GM06990 (cell line): ENCODE measurements at regions not wholly inside any gene's neighbourhood (a gene's known extent, or its start where the extent isn't known, plus 50 kb on each side); places are given as distances from the start of the nearest gene placed in this dataset.

Experiments used
- DNase-seq: peaks from one replicate; pipeline ENCODE4 v3.0.0-alpha.2; 2011; ENCODE audit not compliant: insufficient read length; ENCODE audit errors: extremely low read depth
- H3K27me3 ChIP-seq: replicated peaks from 2 replicates; pipeline ENCODE4 v1.6.0; 2011; ENCODE audit warnings: low read length; ENCODE audit not compliant: control insufficient read depth, insufficient read depth
- H3K36me3 ChIP-seq: 2 replicates; pipeline ENCODE4 v1.5.1; 2011; ENCODE audit warnings: low read length; ENCODE audit not compliant: control insufficient read depth, insufficient read depth
- H3K4me3 ChIP-seq: replicated peaks from 2 replicates; pipeline ENCODE4 v1.5.1; 2011; ENCODE audit warnings: low read depth, mild to moderate bottlenecking, control low read depth, low read length
- TF ChIP-seq, protein P1 (sequence below): IDR thresholded peaks from 2 replicates; pipeline ENCODE4 v1.5.1; 2011; ENCODE audit warnings: low read length, control low read depth, mild to moderate bottlenecking, inconsistent platforms; ENCODE audit not compliant: insufficient read depth, poor library complexity, severe bottlenecking

DNA sequence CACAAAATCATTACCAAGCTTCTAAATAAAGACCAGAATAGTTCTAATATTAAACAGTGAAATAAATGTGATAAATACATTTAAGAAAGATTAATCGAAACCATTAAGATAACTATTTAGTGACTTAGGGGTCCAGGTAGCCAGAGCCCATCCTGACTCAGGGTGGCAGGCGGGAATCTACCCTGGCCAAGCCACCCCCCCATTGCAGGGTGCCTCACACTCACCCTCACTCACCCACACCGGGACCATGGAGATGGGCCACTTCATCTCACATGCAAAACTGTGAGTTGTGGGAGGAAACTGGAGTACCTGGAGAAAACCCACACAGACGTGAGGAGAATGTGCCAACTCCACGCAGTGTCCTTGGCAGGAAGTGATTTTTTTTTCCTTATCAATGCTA is 237.6 kb upstream of the HAND2 start:
- TF ChIP-seq, protein P1, sequence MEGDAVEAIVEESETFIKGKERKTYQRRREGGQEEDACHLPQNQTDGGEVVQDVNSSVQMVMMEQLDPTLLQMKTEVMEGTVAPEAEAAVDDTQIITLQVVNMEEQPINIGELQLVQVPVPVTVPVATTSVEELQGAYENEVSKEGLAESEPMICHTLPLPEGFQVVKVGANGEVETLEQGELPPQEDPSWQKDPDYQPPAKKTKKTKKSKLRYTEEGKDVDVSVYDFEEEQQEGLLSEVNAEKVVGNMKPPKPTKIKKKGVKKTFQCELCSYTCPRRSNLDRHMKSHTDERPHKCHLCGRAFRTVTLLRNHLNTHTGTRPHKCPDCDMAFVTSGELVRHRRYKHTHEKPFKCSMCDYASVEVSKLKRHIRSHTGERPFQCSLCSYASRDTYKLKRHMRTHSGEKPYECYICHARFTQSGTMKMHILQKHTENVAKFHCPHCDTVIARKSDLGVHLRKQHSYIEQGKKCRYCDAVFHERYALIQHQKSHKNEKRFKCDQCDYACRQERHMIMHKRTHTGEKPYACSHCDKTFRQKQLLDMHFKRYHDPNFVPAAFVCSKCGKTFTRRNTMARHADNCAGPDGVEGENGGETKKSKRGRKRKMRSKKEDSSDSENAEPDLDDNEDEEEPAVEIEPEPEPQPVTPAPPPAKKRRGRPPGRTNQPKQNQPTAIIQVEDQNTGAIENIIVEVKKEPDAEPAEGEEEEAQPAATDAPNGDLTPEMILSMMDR = no peak
- Histone ChIP-seq H3K4me3 (no peak overlapping the region), H3K27me3 (no peaks in the 10 kb centered on the region), H3K36me3 (no peaks in the 10 kb centered on the region)
- no peak for DNase-seq

GRCh38 chr4:173766171-173766600 is 236.2 kb upstream of the HAND2 start:
- Histone ChIP-seq H3K36me3 (no peaks in the 10 kb centered on the region), H3K4me3 (no peak overlapping the region), H3K27me3 (no peaks in the 10 kb centered on the region; the same call in 1 of the 2 replicates)
- DNase-seq = no peak
- TF ChIP-seq, protein P1 = no peak

DNA sequence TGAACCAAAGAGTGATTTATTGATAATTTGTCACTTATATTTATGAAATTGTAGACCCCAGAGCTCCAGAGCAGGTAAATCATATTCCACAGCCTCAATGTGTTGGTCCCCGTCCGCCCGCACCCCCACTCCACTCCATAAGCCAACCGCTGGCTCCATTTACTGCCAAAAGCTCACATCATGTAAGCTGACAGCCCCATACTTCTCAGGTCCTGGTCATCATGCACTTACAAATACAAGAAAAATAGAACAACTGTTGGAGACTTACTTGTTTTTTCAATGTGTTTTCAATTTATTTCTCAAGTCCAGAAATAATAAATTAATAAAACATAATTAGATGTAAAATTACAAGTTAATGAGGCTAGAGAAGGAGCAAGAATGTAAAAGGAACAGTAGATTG is 235.7 kb upstream of the HAND2 start:
- no peaks in the 10 kb centered on the region; the same call in 1 of the 2 replicates for H3K27me3 ChIP-seq

GRCh38 chr4:173763389-173763788 is 233.4 kb upstream of the HAND2 start:
- no peak overlapping the region for H3K4me3 ChIP-seq
- TF ChIP-seq, protein P1 = no peak
- H3K27me3 ChIP-seq = no peaks in the 10 kb centered on the region; the same call in 1 of the 2 replicates
- H3K36me3 ChIP-seq = no peaks in the 10 kb centered on the region
- DNase-seq = no peak

More for the DNA sequence above, 235.7 kb upstream of the HAND2 start:
- Histone ChIP-seq H3K4me3 (no peak overlapping the region), H3K36me3 (no peaks in the 10 kb centered on the region)
- DNase-seq = no peak
- TF ChIP-seq, protein P1 = no peak

GRCh38 chr4:173761938-173762337 is 231.9 kb upstream of the HAND2 start:
- TF ChIP-seq, protein P1 = no peak
- no peak for DNase-seq
- no peaks in the 10 kb centered on the region for H3K36me3 ChIP-seq
- no peaks in the 10 kb centered on the region; the same call in 1 of the 2 replicates for H3K27me3 ChIP-seq
- H3K4me3 ChIP-seq = no peak overlapping the region

GRCh38 chr4:173761236-173761635 is 231.2 kb upstream of the HAND2 start:
- H3K4me3 ChIP-seq = no peak overlapping the region
- no peak for DNase-seq
- H3K27me3 ChIP-seq = no peaks in the 10 kb centered on the region; the same call in 1 of the 2 replicates
- TF ChIP-seq, protein P1 = no peak
- no peaks in the 10 kb centered on the region for H3K36me3 ChIP-seq
